A673 (cell line): ENCODE measurements at regions not wholly inside any gene's neighbourhood (a gene's known extent, or its start where the extent isn't known, plus 50 kb on each side); places are given as distances from the start of the nearest gene placed in this dataset.
A peak's percentile ranks its signal among the peaks of the same experiment; 100 is the strongest.

Experiments
- BruUV-seq: library from RNA; stranded (reverse); fragments of 400-500 nt; replicated peaks from 2 replicates; lab custom pipeline; 2021; lab: Mats Ljungman, UMichigan
- CTCF ChIA-PET: fragments of 300-600 bp; sonication (Branson Sonifier 250); formaldehyde crosslinking; loops from one replicate; lab custom pipeline; 2022; ENCODE audit warnings: antibody characterized with exemption; lab: Charles Lee
- POLR2A ChIA-PET: fragments of 300-600 bp; sonication (Branson Sonifier 250); formaldehyde crosslinking; loops from one replicate; lab custom pipeline; 2022; ENCODE audit warnings: antibody characterized with exemption; ENCODE audit not compliant: low non-redundant PET; lab: Charles Lee
- DNase-seq: peaks from one replicate; pipeline ENCODE4 v3.0.0-alpha.2; 2015; ENCODE audit warnings: low spot score
- H3K27ac ChIP-seq: fragments of 200-600 bp; sonication (generic); 2 replicates; pipeline ENCODE4 v1.5.1; 2016; ENCODE audit warnings: mixed run types, low read depth, mild to moderate bottlenecking, mixed read lengths, antibody characterized with exemption, low read length; ENCODE audit not compliant: poor library complexity, severe bottlenecking
- H3K27me3 ChIP-seq: fragments of 200-600 bp; sonication (generic); replicated peaks from 2 replicates; pipeline ENCODE4 v1.6.1; 2017; ENCODE audit warnings: mixed run types, low read depth, mild to moderate bottlenecking, mixed read lengths, antibody characterized with exemption, low read length; ENCODE audit not compliant: insufficient read depth, poor library complexity
- H3K36me3 ChIP-seq: fragments of 200-600 bp; sonication (generic); 2 replicates; pipeline ENCODE4 v1.6.1; 2016; ENCODE audit warnings: mixed run types, mild to moderate bottlenecking, mixed read lengths, antibody characterized with exemption, low read length; ENCODE audit not compliant: insufficient read depth, poor library complexity, severe bottlenecking
- H3K4me1 ChIP-seq: fragments of 200-600 bp; sonication (generic); 2 replicates; pipeline ENCODE4 v1.6.1; 2017; ENCODE audit warnings: mixed run types, mild to moderate bottlenecking, mixed read lengths, antibody characterized with exemption, low read length; ENCODE audit not compliant: insufficient read depth, poor library complexity, severe bottlenecking
- H3K4me3 ChIP-seq: fragments of 200-600 bp; sonication (generic); 2 replicates; pipeline ENCODE4 v1.5.1; 2016; ENCODE audit warnings: low read depth, mixed run types, mild to moderate bottlenecking, mixed read lengths, low read length; ENCODE audit not compliant: poor library complexity, severe bottlenecking
- H3K9me3 ChIP-seq: fragments of 200-600 bp; sonication (generic); 2 replicates; pipeline ENCODE4 v1.6.1; 2016; ENCODE audit warnings: mixed run types, low read depth, mild to moderate bottlenecking, mixed read lengths, antibody characterized with exemption, low read length; ENCODE audit not compliant: poor library complexity, severe bottlenecking
- EZH2 ChIP-seq: fragments of 200-600 bp; sonication (generic); IDR thresholded peaks from 2 replicates; pipeline ENCODE4 v1.6.1; 2017; ENCODE audit warnings: borderline replicate concordance, low read depth, mild to moderate bottlenecking, mixed read lengths, antibody characterized with exemption, low read length; ENCODE audit not compliant: poor library complexity, severe bottlenecking
- intact Hi-C: fragments of 100-400 bp; cut with micrococcal nuclease; formaldehyde crosslinking; loops from one replicate; pipeline ENCODE4 v1.10.0; 2022; ENCODE audit not compliant: unreplicated experiment
- TF ChIP-seq, protein P1 (sequence below): fragments of 300-800, 200-600 bp; sonication (generic); conservative IDR thresholded peaks from 2 replicates; pipeline ENCODE4 v1.5.1; 2017; ENCODE audit warnings: low read depth, mild to moderate bottlenecking, antibody characterized with exemption, low read length, moderate library complexity, mixed read lengths

GRCh38 chr3:23746441-23746840 lies 59.3 kb upstream of the UBE2E1 start:
- H3K27ac ChIP-seq = no peak overlapping the region
- ChIA-PET CTCF (interaction anchor here (0.5 kb wide), 2 partner anchors 10 to 116 kb away, joined by 3 to 4 read pairs; no protein-coding TSS in a partner anchor), POLR2A (no interaction called here)
- peaks cover 44% of the 10 kb centered on the region for H3K4me1 ChIP-seq
- no TSS peak for BruUV-seq
- no peaks in the 10 kb centered on the region for H3K36me3 ChIP-seq
- H3K4me3 ChIP-seq = no peak overlapping the region
- TF ChIP-seq EZH2 = no peak
- TF ChIP-seq, protein P1, sequence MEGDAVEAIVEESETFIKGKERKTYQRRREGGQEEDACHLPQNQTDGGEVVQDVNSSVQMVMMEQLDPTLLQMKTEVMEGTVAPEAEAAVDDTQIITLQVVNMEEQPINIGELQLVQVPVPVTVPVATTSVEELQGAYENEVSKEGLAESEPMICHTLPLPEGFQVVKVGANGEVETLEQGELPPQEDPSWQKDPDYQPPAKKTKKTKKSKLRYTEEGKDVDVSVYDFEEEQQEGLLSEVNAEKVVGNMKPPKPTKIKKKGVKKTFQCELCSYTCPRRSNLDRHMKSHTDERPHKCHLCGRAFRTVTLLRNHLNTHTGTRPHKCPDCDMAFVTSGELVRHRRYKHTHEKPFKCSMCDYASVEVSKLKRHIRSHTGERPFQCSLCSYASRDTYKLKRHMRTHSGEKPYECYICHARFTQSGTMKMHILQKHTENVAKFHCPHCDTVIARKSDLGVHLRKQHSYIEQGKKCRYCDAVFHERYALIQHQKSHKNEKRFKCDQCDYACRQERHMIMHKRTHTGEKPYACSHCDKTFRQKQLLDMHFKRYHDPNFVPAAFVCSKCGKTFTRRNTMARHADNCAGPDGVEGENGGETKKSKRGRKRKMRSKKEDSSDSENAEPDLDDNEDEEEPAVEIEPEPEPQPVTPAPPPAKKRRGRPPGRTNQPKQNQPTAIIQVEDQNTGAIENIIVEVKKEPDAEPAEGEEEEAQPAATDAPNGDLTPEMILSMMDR = no peak
- intact Hi-C loops = no loop called here
- no peaks in the 10 kb centered on the region for H3K27me3 ChIP-seq
- H3K9me3 ChIP-seq = no peaks in the 10 kb centered on the region
- peak; percentile 71 for DNase-seq

DNA sequence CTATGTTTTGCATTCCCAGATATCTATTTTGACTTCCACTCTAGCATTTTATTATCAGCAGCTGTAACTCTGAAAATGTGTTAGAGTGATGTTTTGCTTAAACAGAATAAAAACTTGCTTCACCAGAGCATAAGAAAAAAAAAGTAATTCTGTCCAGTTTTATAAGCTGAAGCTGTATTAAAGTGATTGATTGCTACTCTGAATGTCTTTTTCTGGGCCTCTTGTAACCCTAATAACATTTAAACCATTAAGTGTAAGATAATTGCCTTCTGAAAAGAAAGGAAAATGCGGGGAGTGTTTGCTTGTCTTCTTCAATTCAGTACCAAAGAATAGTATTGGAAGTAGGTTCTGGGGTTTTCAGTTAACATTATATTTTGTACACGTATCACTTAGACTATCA lies 57.9 kb upstream of the UBE2E1 start:
- POLR2A ChIA-PET = interaction anchor here (0.5 kb wide), 1 partner anchor 92 kb away, joined by 3 read pairs; no protein-coding TSS in a partner anchor
- H3K4me1 ChIP-seq = peaks cover 45% of the 10 kb centered on the region
- BruUV-seq = no TSS peak
- H3K4me3 ChIP-seq = no peak overlapping the region
- H3K27ac ChIP-seq = no peak overlapping the region
- no peak for DNase-seq
- H3K9me3 ChIP-seq = no peaks in the 10 kb centered on the region
- no peaks in the 10 kb centered on the region for H3K36me3 ChIP-seq
- intact Hi-C loops = no loop called here
- no peaks in the 10 kb centered on the region for H3K27me3 ChIP-seq
- no peak for TF ChIP-seq EZH2
- TF ChIP-seq, protein P1 = no peak
- CTCF ChIA-PET = no interaction called here

- peak; percentile 68 for DNase-seq
- H3K4me1 ChIP-seq = peaks cover 45% of the 10 kb centered on the region
- no peaks in the 10 kb centered on the region for H3K27me3 ChIP-seq
- H3K27ac ChIP-seq = no peak overlapping the region
- TF ChIP-seq, protein P1 = no peak
- no peak for TF ChIP-seq EZH2
- no peak overlapping the region for H3K4me3 ChIP-seq
- BruUV-seq = no TSS peak
- H3K36me3 ChIP-seq = no peaks in the 10 kb centered on the region
- intact Hi-C loops = no loop called here
- no peaks in the 10 kb centered on the region for H3K9me3 ChIP-seq
- ChIA-PET CTCF (interaction anchor here (0.6 kb wide), 1 partner anchor 297 kb away, joined by 5 read pairs; no protein-coding TSS in a partner anchor), POLR2A (no interaction called here)
Observed at GRCh38 chr3:23748398-23749110, 57.2 kb upstream of the UBE2E1 start.
